Caki2 (cell line): ENCODE measurements at regions not wholly inside any gene's neighbourhood (a gene's known extent, or its start where the extent isn't known, plus 50 kb on each side); places are given as distances from the start of the nearest gene placed in this dataset.
"Not testable (repeated sequence)": the region's sequence is repeated elsewhere in the genome, so short reads cannot be mapped to it uniquely, and the experiment has no call there.

Experiments
- DNase-seq: peaks from one replicate; pipeline ENCODE4 v3.0.0-alpha.2; 2015; ENCODE audit warnings: low read depth
- in situ Hi-C: cut with HindIII; loops from 2 replicates; pipeline ENCODE4 v1.10.0; 2016; ENCODE audit warnings: low sequenced_read_pairs, low pct_unique_long_range_greater_than_20kb, mixed read lengths

- in situ Hi-C loops: no loop called here
- DNase-seq: no peak
Measured at GRCh38 chr6:68194846-68195478, 440.1 kb upstream of the ADGRB3 start.

DNA sequence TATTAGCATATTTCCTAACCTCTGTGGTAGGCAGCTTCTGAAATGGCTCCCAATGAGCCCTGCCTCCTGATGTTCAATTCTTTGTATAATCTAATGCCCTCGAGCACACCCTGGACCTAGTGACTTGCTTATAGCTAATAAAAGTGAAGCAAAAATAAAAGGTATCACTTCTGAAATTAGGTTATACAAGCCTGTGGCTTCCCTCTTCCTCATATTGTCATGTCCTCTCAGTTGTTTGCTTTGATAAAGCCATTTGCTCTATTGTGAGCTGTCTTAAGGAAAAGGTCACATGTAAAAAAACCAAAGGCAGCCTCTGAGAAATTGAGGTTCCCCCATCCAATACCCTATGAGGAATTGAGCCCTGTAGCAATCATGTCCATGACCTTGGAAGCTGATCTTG is 442.1 kb upstream of the ADGRB3 start:
- in situ Hi-C loops: no loop called here
- DNase-seq: no peak

DNA sequence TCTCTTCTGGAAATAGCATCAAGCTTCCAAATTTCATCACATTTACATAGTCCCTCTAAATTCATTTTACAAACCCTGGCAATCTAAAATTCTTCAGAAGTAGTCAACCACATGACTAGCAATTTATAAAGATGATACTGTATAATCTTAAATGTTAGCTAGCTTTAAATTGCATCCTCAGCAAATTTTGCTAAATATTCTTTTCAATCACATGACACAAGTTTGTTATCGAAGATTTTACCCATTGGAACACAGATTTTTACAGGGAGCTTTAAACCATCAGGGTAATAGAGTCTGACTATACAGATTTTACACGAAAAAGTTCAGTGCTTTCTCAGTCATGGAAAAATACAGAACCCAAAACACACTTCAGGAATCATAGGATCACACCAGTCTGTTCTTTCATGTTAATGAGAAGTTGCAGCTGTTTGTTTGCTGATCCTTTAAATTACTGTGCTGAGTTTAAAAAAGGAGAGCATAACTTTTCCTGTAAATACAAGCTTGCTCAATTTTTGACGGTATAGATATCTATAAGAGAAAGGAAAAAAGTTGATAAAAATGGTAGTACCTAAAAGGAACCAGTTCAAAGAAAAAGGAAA is 445.8 kb upstream of the ADGRB3 start:
- in situ Hi-C loops: no loop called here
- DNase-seq: no peak

GRCh38 chr6:68186870-68187269 is 448.2 kb upstream of the ADGRB3 start:
- DNase-seq: no peak
- in situ Hi-C loops: no loop called here

DNA sequence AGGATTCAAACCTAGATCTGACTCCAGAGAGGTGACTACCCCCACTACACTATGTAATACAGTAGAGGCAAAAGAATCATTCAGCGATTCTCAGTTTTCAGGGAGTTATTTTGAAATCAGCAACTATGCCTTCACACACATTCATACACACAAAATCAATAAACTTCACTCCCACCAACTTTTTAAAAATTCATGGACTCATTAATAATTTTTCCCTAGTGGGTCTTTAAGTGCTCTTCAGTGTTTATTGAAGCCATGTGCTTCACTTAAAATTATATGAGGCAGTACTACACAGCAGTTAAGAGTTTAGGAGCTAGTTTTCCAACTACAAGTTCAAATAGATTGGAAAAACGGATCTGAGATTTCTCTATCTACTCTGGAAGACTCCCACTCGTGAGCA is 452.7 kb upstream of the ADGRB3 start:
- in situ Hi-C loops: no loop called here

DNA sequence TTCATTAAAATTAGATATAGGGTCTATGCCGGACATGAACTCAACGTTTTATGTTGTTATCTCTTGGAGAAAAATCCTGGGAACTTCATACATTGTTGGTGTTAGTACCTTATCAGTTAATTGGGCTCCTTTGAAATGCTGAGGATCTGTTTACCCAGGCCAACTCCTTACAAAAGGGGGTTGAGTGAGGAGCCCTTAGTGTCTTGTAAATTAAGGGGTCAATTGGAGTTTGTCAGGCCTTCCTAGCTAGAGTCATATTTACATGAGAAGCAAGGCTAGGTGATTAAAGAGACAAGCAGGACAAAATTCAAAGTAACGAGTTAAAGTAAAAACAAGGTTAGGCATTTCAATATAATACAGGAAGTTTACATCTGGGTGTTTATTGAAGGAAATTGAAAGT is 454.1 kb upstream of the ADGRB3 start:
- DNase-seq, in situ Hi-C loops: not testable (repeated sequence)

More for the DNA sequence above, 452.7 kb upstream of the ADGRB3 start:
- DNase-seq: no peak

DNA sequence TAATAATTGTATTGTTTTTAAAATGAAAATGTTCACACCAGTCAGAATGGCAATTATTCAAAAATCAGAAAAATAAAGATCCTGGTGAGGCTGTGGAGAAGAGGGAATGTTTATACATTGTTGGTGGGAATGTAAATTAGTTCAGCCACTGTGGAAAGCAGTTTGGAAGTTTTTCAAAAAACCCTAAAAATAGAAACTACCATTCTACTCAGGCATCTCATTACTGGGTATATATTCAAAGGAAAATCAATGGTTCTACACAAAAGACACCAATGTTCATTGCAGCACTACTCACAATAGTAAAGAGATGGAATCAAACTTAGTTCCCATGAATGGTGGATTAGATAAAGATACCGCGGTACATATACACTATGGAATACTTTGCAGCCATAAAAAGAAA is 461.5 kb upstream of the ADGRB3 start:
- in situ Hi-C loops: no loop called here
- no peak for DNase-seq

- in situ Hi-C loops: no loop called here
- no peak for DNase-seq
Measured at GRCh38 chr6:68169922-68170321, 465.2 kb upstream of the ADGRB3 start.

DNA sequence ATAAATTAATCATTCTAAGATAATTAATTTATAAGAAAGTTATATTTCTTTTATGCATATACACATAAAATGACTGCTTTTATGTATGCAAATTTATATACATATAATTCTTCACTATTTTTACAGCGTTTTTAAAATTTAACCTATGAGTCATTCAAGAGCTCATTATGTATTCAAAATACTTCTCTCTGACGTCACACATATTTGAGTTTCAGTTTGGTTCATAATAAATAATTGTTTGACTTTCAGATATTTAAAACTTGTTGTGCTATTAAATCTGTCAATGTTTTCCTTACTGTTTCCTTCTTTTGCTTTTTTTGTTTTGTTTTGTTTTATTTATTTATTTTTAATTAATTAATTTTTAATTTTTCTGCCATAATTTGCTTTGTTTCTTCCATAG is 467.5 kb upstream of the ADGRB3 start:
- DNase-seq: no peak
- in situ Hi-C loops: no loop called here

DNA sequence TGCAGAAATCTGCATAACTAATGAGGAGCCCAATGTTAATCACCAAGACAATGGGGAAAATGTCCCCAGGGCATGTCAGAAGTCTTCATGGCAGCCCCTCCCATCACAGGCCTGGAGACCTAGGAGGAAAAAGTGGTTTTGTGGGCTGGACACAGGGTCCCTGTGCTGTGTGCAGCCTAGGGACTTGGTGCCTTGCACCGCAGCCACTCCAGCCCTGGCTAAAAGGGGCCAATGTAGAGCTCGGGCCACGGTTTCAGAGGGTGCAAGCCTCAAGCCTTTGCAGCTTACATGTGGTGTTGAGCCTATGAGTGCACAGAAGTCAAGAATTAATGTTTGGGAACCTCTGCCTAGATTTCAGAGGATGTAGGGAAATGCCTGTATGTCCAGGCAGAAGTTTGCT is 474.3 kb upstream of the ADGRB3 start:
- in situ Hi-C loops, DNase-seq: not testable (repeated sequence)

DNA sequence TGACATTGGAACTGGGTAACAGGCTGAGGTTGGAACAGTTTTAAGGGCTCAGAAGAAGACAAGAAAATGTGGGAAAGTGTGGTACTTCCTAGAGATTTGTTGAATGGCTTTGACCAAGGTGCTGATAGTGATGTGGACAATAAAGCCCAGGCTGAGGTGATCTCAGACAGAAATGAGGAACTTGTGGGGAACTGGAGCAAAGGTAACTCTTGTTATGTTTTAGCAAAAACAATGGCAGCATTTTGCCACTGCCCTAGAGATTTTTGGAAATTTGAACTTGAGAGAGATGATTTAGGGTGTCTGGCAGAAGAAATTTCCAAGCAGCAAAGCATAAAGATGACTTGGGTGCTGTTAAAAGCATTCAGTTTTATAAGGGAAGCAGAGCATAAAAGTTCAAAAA is 474.7 kb upstream of the ADGRB3 start:
- DNase-seq: no peak
- in situ Hi-C loops: no loop called here

GRCh38 chr6:68159433-68159832 is 475.6 kb upstream of the ADGRB3 start:
- in situ Hi-C loops: no loop called here
- no peak for DNase-seq

- in situ Hi-C loops: no loop called here
- no peak for DNase-seq
Measured at GRCh38 chr6:68158256-68158655, 476.8 kb upstream of the ADGRB3 start.

GRCh38 chr6:68144667-68145066 is 490.4 kb upstream of the ADGRB3 start:
- in situ Hi-C loops: no loop called here
- no peak for DNase-seq

DNA sequence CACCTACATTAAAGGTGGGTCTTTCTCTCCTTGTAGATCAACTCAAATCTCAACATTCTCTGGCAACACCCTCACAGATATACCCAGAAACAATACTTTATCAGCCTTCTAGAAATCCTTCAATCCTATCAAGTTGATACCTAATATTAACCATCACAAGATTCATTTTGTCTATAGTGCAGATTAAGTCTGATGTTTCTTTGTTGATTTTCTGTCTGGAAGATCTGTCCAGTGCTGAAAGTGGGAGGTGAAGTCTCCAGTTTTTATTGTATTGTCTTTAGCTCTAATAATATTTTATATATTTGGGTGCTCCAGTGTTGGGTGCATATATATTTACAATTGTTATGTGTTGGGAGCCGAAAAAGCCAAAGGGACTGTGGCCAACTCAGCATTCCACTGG is 493.9 kb upstream of the ADGRB3 start:
- in situ Hi-C loops: no loop called here
- DNase-seq: no peak

DNA sequence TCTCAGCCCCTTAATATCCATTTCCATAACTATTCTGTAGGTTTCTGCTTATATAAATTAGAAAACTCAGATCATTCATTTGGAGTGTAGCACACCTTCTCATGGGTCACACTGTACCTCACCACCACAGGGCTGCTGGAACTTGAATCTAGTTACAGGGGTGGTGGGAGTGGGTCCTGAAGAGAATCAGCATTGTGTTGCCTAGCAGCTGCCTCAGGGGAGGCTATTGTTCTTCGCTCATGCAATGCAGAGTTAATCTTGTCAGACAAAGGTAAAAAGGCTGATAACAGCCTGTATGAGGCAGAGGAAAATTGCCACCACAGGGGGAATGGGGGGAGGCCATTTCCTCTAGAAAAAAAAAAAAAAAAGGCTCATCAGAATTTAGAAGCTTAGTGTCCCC is 496.0 kb upstream of the ADGRB3 start:
- no peak for DNase-seq
- in situ Hi-C loops: no loop called here

- DNase-seq: no peak
- in situ Hi-C loops: no loop called here
Measured at GRCh38 chr6:68134796-68135195, 500.3 kb upstream of the ADGRB3 start.

GRCh38 chr6:68128211-68128610 is 506.9 kb upstream of the ADGRB3 start:
- no peak for DNase-seq
- in situ Hi-C loops: no loop called here

- DNase-seq: no peak
- in situ Hi-C loops: no loop called here
Measured at GRCh38 chr6:68127074-68127473, 508.0 kb upstream of the ADGRB3 start.

GRCh38 chr6:68126089-68126749 is 508.9 kb upstream of the ADGRB3 start:
- in situ Hi-C loops: no loop called here
- DNase-seq: no peak
